ENCODE measurements at regions not wholly inside any gene's neighbourhood (a gene's known extent, or its start where the extent isn't known, plus 50 kb on each side); places are given as distances from the start of the nearest gene placed in this dataset.

- H3K36me3 ChIP-seq (ENCODE audit: control insufficient read depth in 1 of 2, insufficient read depth in 2 of 2, low read length in 2 of 2): no peaks in the 10 kb centered on the region
- no peak overlapping the region for H3K27ac ChIP-seq (ENCODE audit: low read length)
- no peaks in the 10 kb centered on the region for H3K4me1 ChIP-seq (ENCODE audit: control insufficient read depth in 1 of 2, insufficient read depth in 2 of 2, low read length in 2 of 2)
- H3K9me3 ChIP-seq (ENCODE audit: control insufficient read depth in 1 of 2, low read length in 2 of 2): no peaks in the 10 kb centered on the region
- H3K27me3 ChIP-seq (ENCODE audit: low read depth, low read length): no peaks in the 10 kb centered on the region
- no peak overlapping the region for H3K4me3 ChIP-seq (ENCODE audit: low read depth in 1 of 2, low read length in 2 of 2)
Observed at GRCh38 chr3:176870451-176870850, 326.8 kb downstream of the TBL1XR1 start.

GRCh38 chr3:176867681-176868663 lies 329.3 kb downstream of the TBL1XR1 start:
- no peaks in the 10 kb centered on the region for H3K9me3 ChIP-seq (ENCODE audit: control insufficient read depth in 1 of 2, low read length in 2 of 2)
- no peak overlapping the region for H3K4me3 ChIP-seq (ENCODE audit: low read depth in 1 of 2, low read length in 2 of 2)
- H3K36me3 ChIP-seq (ENCODE audit: control insufficient read depth in 1 of 2, insufficient read depth in 2 of 2, low read length in 2 of 2): no peaks in the 10 kb centered on the region
- no peaks in the 10 kb centered on the region for H3K4me1 ChIP-seq (ENCODE audit: control insufficient read depth in 1 of 2, insufficient read depth in 2 of 2, low read length in 2 of 2)
- no peaks in the 10 kb centered on the region for H3K27me3 ChIP-seq (ENCODE audit: low read depth, low read length)
- H3K27ac ChIP-seq (ENCODE audit: low read length): no peak overlapping the region

GRCh38 chr3:176861137-176861536 lies 336.1 kb downstream of the TBL1XR1 start:
- no peaks in the 10 kb centered on the region for H3K4me1 ChIP-seq (ENCODE audit: control insufficient read depth in 1 of 2, insufficient read depth in 2 of 2, low read length in 2 of 2)
- no peaks in the 10 kb centered on the region for H3K36me3 ChIP-seq (ENCODE audit: control insufficient read depth in 1 of 2, insufficient read depth in 2 of 2, low read length in 2 of 2)
- H3K27me3 ChIP-seq (ENCODE audit: low read depth, low read length): no peaks in the 10 kb centered on the region
- H3K4me3 ChIP-seq (ENCODE audit: low read depth in 1 of 2, low read length in 2 of 2): no peak overlapping the region
- no peak overlapping the region for H3K27ac ChIP-seq (ENCODE audit: low read length)
- no peaks in the 10 kb centered on the region for H3K9me3 ChIP-seq (ENCODE audit: control insufficient read depth in 1 of 2, low read length in 2 of 2)

GRCh38 chr3:176856721-176857120 lies 340.6 kb downstream of the TBL1XR1 start:
- H3K9me3 ChIP-seq (ENCODE audit: control insufficient read depth in 1 of 2, low read length in 2 of 2): no peaks in the 10 kb centered on the region
- H3K27me3 ChIP-seq (ENCODE audit: low read depth, low read length): no peaks in the 10 kb centered on the region
- no peak overlapping the region for H3K27ac ChIP-seq (ENCODE audit: low read length)
- no peak overlapping the region for H3K4me3 ChIP-seq (ENCODE audit: low read depth in 1 of 2, low read length in 2 of 2)
- no peaks in the 10 kb centered on the region for H3K4me1 ChIP-seq (ENCODE audit: control insufficient read depth in 1 of 2, insufficient read depth in 2 of 2, low read length in 2 of 2)
- H3K36me3 ChIP-seq (ENCODE audit: control insufficient read depth in 1 of 2, insufficient read depth in 2 of 2, low read length in 2 of 2): no peaks in the 10 kb centered on the region

GRCh38 chr3:176855901-176856486 lies 341.3 kb downstream of the TBL1XR1 start:
- Histone ChIP-seq H3K9me3 (ENCODE audit: control insufficient read depth in 1 of 2, low read length in 2 of 2) (no peaks in the 10 kb centered on the region), H3K27ac (ENCODE audit: low read length) (no peak overlapping the region), H3K4me1 (ENCODE audit: control insufficient read depth in 1 of 2, insufficient read depth in 2 of 2, low read length in 2 of 2) (no peaks in the 10 kb centered on the region)

GRCh38 chr3:176855213-176855612 lies 342.1 kb downstream of the TBL1XR1 start:
- Histone ChIP-seq H3K27me3 (ENCODE audit: low read depth, low read length) (no peaks in the 10 kb centered on the region), H3K9me3 (ENCODE audit: control insufficient read depth in 1 of 2, low read length in 2 of 2) (no peaks in the 10 kb centered on the region), H3K27ac (ENCODE audit: low read length) (no peak overlapping the region), H3K4me1 (ENCODE audit: control insufficient read depth in 1 of 2, insufficient read depth in 2 of 2, low read length in 2 of 2) (no peaks in the 10 kb centered on the region), H3K36me3 (ENCODE audit: control insufficient read depth in 1 of 2, insufficient read depth in 2 of 2, low read length in 2 of 2) (no peaks in the 10 kb centered on the region), H3K4me3 (ENCODE audit: low read depth in 1 of 2, low read length in 2 of 2) (no peak overlapping the region)

More at GRCh38 chr3:176855901-176856486, 341.3 kb downstream of the TBL1XR1 start:
- H3K27me3 ChIP-seq (ENCODE audit: low read depth, low read length): no peaks in the 10 kb centered on the region
- no peaks in the 10 kb centered on the region for H3K36me3 ChIP-seq (ENCODE audit: control insufficient read depth in 1 of 2, insufficient read depth in 2 of 2, low read length in 2 of 2)
- no peak overlapping the region for H3K4me3 ChIP-seq (ENCODE audit: low read depth in 1 of 2, low read length in 2 of 2)

GRCh38 chr3:176850498-176850897 lies 346.8 kb downstream of the TBL1XR1 start:
- Histone ChIP-seq H3K4me1 (ENCODE audit: control insufficient read depth in 1 of 2, insufficient read depth in 2 of 2, low read length in 2 of 2) (no peaks in the 10 kb centered on the region), H3K36me3 (ENCODE audit: control insufficient read depth in 1 of 2, insufficient read depth in 2 of 2, low read length in 2 of 2) (no peaks in the 10 kb centered on the region), H3K27me3 (ENCODE audit: low read depth, low read length) (no peaks in the 10 kb centered on the region), H3K9me3 (ENCODE audit: control insufficient read depth in 1 of 2, low read length in 2 of 2) (no peaks in the 10 kb centered on the region), H3K27ac (ENCODE audit: low read length) (no peak overlapping the region), H3K4me3 (ENCODE audit: low read depth in 1 of 2, low read length in 2 of 2) (no peak overlapping the region)

- Histone ChIP-seq H3K27ac (ENCODE audit: low read length) (no peak overlapping the region), H3K9me3 (ENCODE audit: control insufficient read depth in 1 of 2, low read length in 2 of 2) (no peaks in the 10 kb centered on the region), H3K36me3 (ENCODE audit: control insufficient read depth in 1 of 2, insufficient read depth in 2 of 2, low read length in 2 of 2) (no peaks in the 10 kb centered on the region)
Observed at GRCh38 chr3:176848431-176849214, 348.7 kb downstream of the TBL1XR1 start.

GRCh38 chr3:176842914-176843313 lies 354.4 kb downstream of the TBL1XR1 start:
- Histone ChIP-seq H3K27me3 (ENCODE audit: low read depth, low read length) (no peaks in the 10 kb centered on the region), H3K4me3 (ENCODE audit: low read depth in 1 of 2, low read length in 2 of 2) (no peak overlapping the region), H3K36me3 (ENCODE audit: control insufficient read depth in 1 of 2, insufficient read depth in 2 of 2, low read length in 2 of 2) (no peaks in the 10 kb centered on the region), H3K27ac (ENCODE audit: low read length) (no peak overlapping the region), H3K4me1 (ENCODE audit: control insufficient read depth in 1 of 2, insufficient read depth in 2 of 2, low read length in 2 of 2) (no peaks in the 10 kb centered on the region), H3K9me3 (ENCODE audit: control insufficient read depth in 1 of 2, low read length in 2 of 2) (peaks cover 0 to 5% of the 10 kb centered on the region in 2 donors)

More at GRCh38 chr3:176848431-176849214, 348.7 kb downstream of the TBL1XR1 start:
- H3K27me3 ChIP-seq (ENCODE audit: low read depth, low read length): no peaks in the 10 kb centered on the region
- H3K4me3 ChIP-seq (ENCODE audit: low read depth in 1 of 2, low read length in 2 of 2): no peak overlapping the region
- no peaks in the 10 kb centered on the region for H3K4me1 ChIP-seq (ENCODE audit: control insufficient read depth in 1 of 2, insufficient read depth in 2 of 2, low read length in 2 of 2)

GRCh38 chr3:176840641-176841286 lies 356.5 kb downstream of the TBL1XR1 start:
- no peaks in the 10 kb centered on the region for H3K4me1 ChIP-seq (ENCODE audit: control insufficient read depth in 1 of 2, insufficient read depth in 2 of 2, low read length in 2 of 2)
- no peaks in the 10 kb centered on the region for H3K36me3 ChIP-seq (ENCODE audit: control insufficient read depth in 1 of 2, insufficient read depth in 2 of 2, low read length in 2 of 2)
- no peaks in the 10 kb centered on the region for H3K27me3 ChIP-seq (ENCODE audit: low read depth, low read length)
- H3K27ac ChIP-seq (ENCODE audit: low read length): no peak overlapping the region
- no peak overlapping the region for H3K4me3 ChIP-seq (ENCODE audit: low read depth in 1 of 2, low read length in 2 of 2)
- peaks cover 0 to 5% of the 10 kb centered on the region in 2 donors for H3K9me3 ChIP-seq (ENCODE audit: control insufficient read depth in 1 of 2, low read length in 2 of 2)

GRCh38 chr3:176839901-176840300 lies 357.4 kb downstream of the TBL1XR1 start:
- Histone ChIP-seq H3K9me3 (ENCODE audit: control insufficient read depth in 1 of 2, low read length in 2 of 2) (peaks cover 0 to 5% of the 10 kb centered on the region in 2 donors), H3K27me3 (ENCODE audit: low read depth, low read length) (no peaks in the 10 kb centered on the region), H3K27ac (ENCODE audit: low read length) (no peak overlapping the region), H3K4me1 (ENCODE audit: control insufficient read depth in 1 of 2, insufficient read depth in 2 of 2, low read length in 2 of 2) (no peaks in the 10 kb centered on the region), H3K36me3 (ENCODE audit: control insufficient read depth in 1 of 2, insufficient read depth in 2 of 2, low read length in 2 of 2) (no peaks in the 10 kb centered on the region), H3K4me3 (ENCODE audit: low read depth in 1 of 2, low read length in 2 of 2) (no peak overlapping the region)

Measured in muscle layer of duodenum (tissue), 2 donors.